SK-N-SH treated with all-trans-retinoic acid at 6 μM for 48 hours (cell line): ENCODE measurements at regions not wholly inside any gene's neighbourhood (a gene's known extent, or its start where the extent isn't known, plus 50 kb on each side); places are given as distances from the start of the nearest gene placed in this dataset.

Source experiments
- CREB5 ChIP-seq: fragments of 250-450 bp; sonication (Bioruptor Pico); IDR thresholded peaks from 2 replicates; pipeline ENCODE4 v1.5.1; 2020; ENCODE audit warnings: low read depth, mild to moderate bottlenecking, moderate library complexity
- CSDC2 ChIP-seq: fragments of 250-450 bp; sonication (Bioruptor Pico); IDR thresholded peaks from 2 replicates; pipeline ENCODE4 v1.5.0; 2020; ENCODE audit warnings: mild to moderate bottlenecking, moderate library complexity
- CSRNP3 ChIP-seq: fragments of 250-450 bp; sonication (Bioruptor Pico); IDR thresholded peaks from 2 replicates; pipeline ENCODE4 v1.5.1; 2021; ENCODE audit warnings: mild to moderate bottlenecking, moderate library complexity
- ESRRG ChIP-seq: fragments of 250-450 bp; sonication (Bioruptor Pico); IDR thresholded peaks from 2 replicates; pipeline ENCODE4 v1.6.1; 2021; ENCODE audit warnings: mild to moderate bottlenecking
- PATZ1 ChIP-seq: fragments of 250-450 bp; sonication (Bioruptor Pico); IDR thresholded peaks from 2 replicates; pipeline ENCODE4 v1.8.0; 2020; ENCODE audit warnings: mild to moderate bottlenecking, moderate library complexity, borderline replicate concordance
- PPARA ChIP-seq: fragments of 250-450 bp; sonication (Bioruptor Pico); IDR thresholded peaks from 2 replicates; pipeline ENCODE4 v1.5.0; 2020; ENCODE audit warnings: mild to moderate bottlenecking, borderline replicate concordance
- ZC3H10 ChIP-seq: fragments of 250-450 bp; sonication (Bioruptor Pico); IDR thresholded peaks from 2 replicates; pipeline ENCODE4 v1.5.1; 2021; ENCODE audit warnings: mild to moderate bottlenecking, moderate library complexity
- ZFP30 ChIP-seq: fragments of 450-650 bp; formaldehyde crosslinking; IDR thresholded peaks from 2 replicates; pipeline ENCODE4 v1.5.0; 2022; ENCODE audit warnings: mild to moderate bottlenecking, moderate library complexity
- ZNF565 ChIP-seq: fragments of 450-650 bp; formaldehyde crosslinking; conservative IDR thresholded peaks from 2 replicates; pipeline ENCODE4 v1.5.0; 2020; ENCODE audit warnings: low read depth, mild to moderate bottlenecking, moderate library complexity
- ZNF70 ChIP-seq: fragments of 450-650 bp; formaldehyde crosslinking; IDR thresholded peaks from 2 replicates; pipeline ENCODE4 v1.5.0; 2020; ENCODE audit warnings: mild to moderate bottlenecking, moderate library complexity
- ZNF8 ChIP-seq: fragments of 450-650 bp; formaldehyde crosslinking; IDR thresholded peaks from 2 replicates; pipeline ENCODE4 v1.5.0; 2020; ENCODE audit warnings: mild to moderate bottlenecking, moderate library complexity

DNA sequence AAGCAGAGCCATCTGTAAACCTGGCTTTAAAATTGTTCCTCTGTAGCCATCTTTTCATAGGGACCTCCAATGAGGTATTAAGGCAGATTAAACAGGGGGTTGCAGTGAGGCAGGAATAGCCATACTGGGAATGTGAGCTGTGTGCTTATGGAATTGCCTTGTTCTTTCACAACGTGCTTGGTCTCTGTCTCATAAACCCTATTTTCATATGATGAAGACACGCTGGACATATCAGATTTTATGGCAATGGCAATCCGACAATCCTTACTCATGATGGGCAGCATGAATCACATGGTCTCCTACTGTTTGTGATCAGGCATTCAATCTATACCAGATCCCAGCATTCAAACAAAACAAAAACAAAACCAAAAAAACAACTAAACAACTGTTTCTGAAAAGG lies 418.9 kb upstream of the NRP1 start:
- TF ChIP-seq PATZ1 (CRISPR knock-in tag) (no peak), ESRRG (CRISPR knock-in tag) (no peak), CSRNP3 (CRISPR knock-in tag) (no peak), ZNF70 (CRISPR knock-in tag) (no peak), CREB5 (CRISPR knock-in tag) (no peak), ZNF565 (CRISPR knock-in tag) (no peak), CSDC2 (no peak), PPARA (CRISPR knock-in tag) (no peak), ZC3H10 (CRISPR knock-in tag) (no peak), ZNF8 (CRISPR knock-in tag) (no peak), ZFP30 (no peak)
